LNCAP (cell line): ENCODE measurements at regions not wholly inside any gene's neighbourhood (a gene's known extent, or its start where the extent isn't known, plus 50 kb on each side); places are given as distances from the start of the nearest gene placed in this dataset.

Source experiments
- CTCF ChIP-seq: fragments of 450-650 bp; IDR thresholded peaks from 2 replicates; pipeline ENCODE4 v1.5.1; 2017; ENCODE audit warnings: mild to moderate bottlenecking

GRCh38 chr21:18460979-18461378 lies 57.4 kb upstream of the TMPRSS15 start:
- no peak for TF ChIP-seq CTCF

GRCh38 chr21:18461743-18462142 lies 58.2 kb upstream of the TMPRSS15 start:
- no peak for TF ChIP-seq CTCF

GRCh38 chr21:18467715-18468114 lies 64.1 kb upstream of the TMPRSS15 start:
- no peak for TF ChIP-seq CTCF

GRCh38 chr21:18468790-18469189 lies 65.2 kb upstream of the TMPRSS15 start:
- no peak for TF ChIP-seq CTCF

GRCh38 chr21:18476639-18477038 lies 73.1 kb upstream of the TMPRSS15 start:
- TF ChIP-seq CTCF: no peak

- no peak for TF ChIP-seq CTCF
These were observed 73.5 kb upstream of the TMPRSS15 start for GRCh38 chr21:18477043-18477442.

- TF ChIP-seq CTCF: no peak
These were observed 74.9 kb upstream of the TMPRSS15 start for GRCh38 chr21:18478513-18478912.

GRCh38 chr21:18488252-18488651 lies 84.7 kb upstream of the TMPRSS15 start:
- TF ChIP-seq CTCF: no peak
